ENCODE measurements at regions not wholly inside any gene's neighbourhood (a gene's known extent, or its start where the extent isn't known, plus 50 kb on each side); places are given as distances from the start of the nearest gene placed in this dataset.

- ATAC-seq (no peak), DNase-seq (no peak)
- no peaks in the 10 kb centered on the region for H3K27me3 Mint-ChIP-seq (ENCODE audit: low read depth in 2 of 2)
- 80% methylated on average over 1 of the region's 1 CpG for WGBS (ENCODE audit: insufficient coverage)
- intact Hi-C loops (cut with micrococcal nuclease): no loop called here
- TF ChIP-seq CTCF (IDR thresholded peaks at IDR 0.05): no peak
- Histone ChIP-seq H3K4me1 (ENCODE audit: control insufficient read depth, insufficient read depth, low read length) (no peaks in the 10 kb centered on the region), H3K27me3 (ENCODE audit: control insufficient read depth, insufficient read depth, low read length) (no peaks in the 10 kb centered on the region), H3K36me3 (ENCODE audit: control insufficient read depth, insufficient read depth, low read length) (no peaks in the 10 kb centered on the region), H3K27ac (ENCODE audit: low read length) (no peak overlapping the region), H3K9me3 (ENCODE audit: control insufficient read depth, insufficient read depth, low read length) (no peaks in the 10 kb centered on the region), H3K4me3 (ENCODE audit: low read length) (no peak overlapping the region)
- H3K36me3 Mint-ChIP-seq: no peaks in the 10 kb centered on the region
- no peak overlapping the region for H3K4me3 Mint-ChIP-seq
- H3K9me3 Mint-ChIP-seq: peaks cover 5 to 21% of the 10 kb centered on the region in 2 donors
- no peaks in the 10 kb centered on the region for H3K4me1 Mint-ChIP-seq
- no peak overlapping the region for H3K27ac Mint-ChIP-seq
Observed at GRCh38 chr5:100188778-100189177, 346.4 kb upstream of the FAM174A start.

DNA sequence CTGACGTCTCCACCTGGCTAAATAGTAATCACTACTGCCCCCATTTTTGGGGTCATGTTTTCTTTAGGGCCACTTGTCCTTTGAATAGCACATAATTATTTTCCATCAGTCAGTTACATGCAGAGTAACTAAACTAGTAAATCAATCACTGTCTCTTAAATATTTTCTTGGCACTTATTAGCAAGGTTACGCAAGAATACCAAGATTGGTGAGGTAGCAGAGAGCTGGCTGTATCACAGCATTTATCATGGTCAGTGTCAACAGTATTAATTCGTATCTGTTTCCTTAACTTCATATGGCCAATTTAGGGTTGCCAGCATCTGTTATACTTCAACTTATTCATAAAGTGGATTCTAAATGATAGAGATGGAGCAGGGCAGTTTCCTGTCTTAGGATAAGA, 346.8 kb upstream of the FAM174A start:
- no peak overlapping the region for H3K27ac Mint-ChIP-seq
- no peaks in the 10 kb centered on the region for H3K36me3 Mint-ChIP-seq
- Histone ChIP-seq H3K4me1 (ENCODE audit: control insufficient read depth, insufficient read depth, low read length) (no peaks in the 10 kb centered on the region), H3K36me3 (ENCODE audit: control insufficient read depth, insufficient read depth, low read length) (no peaks in the 10 kb centered on the region), H3K27me3 (ENCODE audit: control insufficient read depth, insufficient read depth, low read length) (no peaks in the 10 kb centered on the region), H3K9me3 (ENCODE audit: control insufficient read depth, insufficient read depth, low read length) (no peaks in the 10 kb centered on the region), H3K27ac (ENCODE audit: low read length) (no peak overlapping the region), H3K4me3 (ENCODE audit: low read length) (no peak overlapping the region)
- ATAC-seq (no peak), DNase-seq (no peak)
- no peak overlapping the region for H3K4me3 Mint-ChIP-seq
- H3K4me1 Mint-ChIP-seq: no peaks in the 10 kb centered on the region
- no peaks in the 10 kb centered on the region for H3K27me3 Mint-ChIP-seq (ENCODE audit: low read depth in 2 of 2)
- WGBS (ENCODE audit: insufficient coverage): 80% methylated on average over 3 of the region's 3 CpGs
- no peak for TF ChIP-seq CTCF (IDR thresholded peaks at IDR 0.05)
- intact Hi-C loops (cut with micrococcal nuclease): no loop called here
- peaks cover 5 to 20% of the 10 kb centered on the region in 2 donors for H3K9me3 Mint-ChIP-seq

- H3K27me3 Mint-ChIP-seq (ENCODE audit: low read depth in 2 of 2): no peaks in the 10 kb centered on the region
- ATAC-seq (no peak), DNase-seq (no peak)
- H3K4me3 ChIP-seq (ENCODE audit: low read length): no peak overlapping the region
- no peaks in the 10 kb centered on the region for H3K4me1 ChIP-seq (ENCODE audit: control insufficient read depth, insufficient read depth, low read length)
- H3K36me3 Mint-ChIP-seq: no peaks in the 10 kb centered on the region
- no peak overlapping the region for H3K4me3 Mint-ChIP-seq
- peaks cover 4 to 11% of the 10 kb centered on the region in 2 donors for H3K9me3 Mint-ChIP-seq
- no peaks in the 10 kb centered on the region for H3K36me3 ChIP-seq (ENCODE audit: control insufficient read depth, insufficient read depth, low read length)
- no peak overlapping the region for H3K27ac ChIP-seq (ENCODE audit: low read length)
- no peaks in the 10 kb centered on the region for H3K4me1 Mint-ChIP-seq
- intact Hi-C loops (cut with micrococcal nuclease): no loop called here
- no peaks in the 10 kb centered on the region for H3K27me3 ChIP-seq (ENCODE audit: control insufficient read depth, insufficient read depth, low read length)
- no peak overlapping the region for H3K27ac Mint-ChIP-seq
- no peak for TF ChIP-seq CTCF (IDR thresholded peaks at IDR 0.05)
- WGBS (ENCODE audit: insufficient coverage): 88% methylated on average over 2 of the region's 2 CpGs
- no peaks in the 10 kb centered on the region for H3K9me3 ChIP-seq (ENCODE audit: control insufficient read depth, insufficient read depth, low read length)
Observed at GRCh38 chr5:100186181-100186580, 349.0 kb upstream of the FAM174A start.

- H3K4me3 ChIP-seq (ENCODE audit: low read length): no peak overlapping the region
- WGBS (ENCODE audit: insufficient coverage): 100% methylated on average over 1 of the region's 1 CpG
- no peak for ATAC-seq
- Mint-ChIP-seq H3K36me3 (no peaks in the 10 kb centered on the region), H3K27ac (no peak overlapping the region), H3K9me3 (peaks cover 8 to 11% of the 10 kb centered on the region in 2 donors), H3K4me3 (no peak overlapping the region), H3K27me3 (ENCODE audit: low read depth in 2 of 2) (no peaks in the 10 kb centered on the region), H3K4me1 (no peaks in the 10 kb centered on the region)
- no peaks in the 10 kb centered on the region for H3K36me3 ChIP-seq (ENCODE audit: control insufficient read depth, insufficient read depth, low read length)
- H3K27me3 ChIP-seq (ENCODE audit: control insufficient read depth, insufficient read depth, low read length): no peaks in the 10 kb centered on the region
- no peak for DNase-seq
- intact Hi-C loops (cut with micrococcal nuclease): no loop called here
- no peaks in the 10 kb centered on the region for H3K4me1 ChIP-seq (ENCODE audit: control insufficient read depth, insufficient read depth, low read length)
- TF ChIP-seq CTCF (IDR thresholded peaks at IDR 0.05): no peak
- no peak overlapping the region for H3K27ac ChIP-seq (ENCODE audit: low read length)
- H3K9me3 ChIP-seq (ENCODE audit: control insufficient read depth, insufficient read depth, low read length): no peaks in the 10 kb centered on the region
Observed at GRCh38 chr5:100182402-100182801, 352.8 kb upstream of the FAM174A start.
